ENCODE measurements at regions not wholly inside any gene's neighbourhood (a gene's known extent, or its start where the extent isn't known, plus 50 kb on each side); places are given as distances from the start of the nearest gene placed in this dataset.

- Mint-ChIP-seq H3K36me3 (no peaks in the 10 kb centered on the region), H3K27ac (no peak overlapping the region), H3K9me3 (peaks cover 0 to 3% (median 0%) of the 10 kb centered on the region in 7 donors), H3K4me1 (no peaks in the 10 kb centered on the region), H3K27me3 (peaks cover 5% of the 10 kb centered on the region), H3K4me3 (no peak overlapping the region)
- ATAC-seq (ENCODE audit: low read depth in 2 of 2) (no peak), DNase-seq (no peak)
- H3K9me3 ChIP-seq (ENCODE audit: control insufficient read depth in 2 of 2, low read length in 2 of 2): no peaks in the 10 kb centered on the region
- H3K4me3 ChIP-seq (ENCODE audit: low read depth, low read length): no peak overlapping the region
- no peaks in the 10 kb centered on the region for H3K4me1 ChIP-seq (ENCODE audit: control insufficient read depth, insufficient read depth, low read length, poor library complexity, severe bottlenecking)
- H3K27me3 ChIP-seq (ENCODE audit: control insufficient read depth, insufficient read depth, low read length): peaks cover 6% of the 10 kb centered on the region
- H3K27ac ChIP-seq (ENCODE audit: insufficient read depth, low read length, poor library complexity, severe bottlenecking): no peak overlapping the region
- no peaks in the 10 kb centered on the region for H3K36me3 ChIP-seq (ENCODE audit: control insufficient read depth, insufficient read depth, low read length)
Observed at GRCh38 chr10:43890124-43890523, 241.4 kb upstream of the ZNF32 start.

- ATAC-seq (ENCODE audit: low read depth in 2 of 2) (no peak), DNase-seq (no peak)
- no peaks in the 10 kb centered on the region for H3K36me3 Mint-ChIP-seq
- peaks cover 0 to 2% (median 0%) of the 10 kb centered on the region in 7 donors for H3K9me3 Mint-ChIP-seq
- H3K4me1 Mint-ChIP-seq: no peaks in the 10 kb centered on the region
- H3K27ac Mint-ChIP-seq: no peak overlapping the region
- no peak overlapping the region for H3K4me3 Mint-ChIP-seq
- Histone ChIP-seq H3K36me3 (ENCODE audit: control insufficient read depth, insufficient read depth, low read length) (no peaks in the 10 kb centered on the region), H3K27ac (ENCODE audit: insufficient read depth, low read length, poor library complexity, severe bottlenecking) (no peak overlapping the region), H3K9me3 (ENCODE audit: control insufficient read depth in 2 of 2, low read length in 2 of 2) (no peaks in the 10 kb centered on the region), H3K27me3 (ENCODE audit: control insufficient read depth, insufficient read depth, low read length) (peaks cover 6% of the 10 kb centered on the region), H3K4me1 (ENCODE audit: control insufficient read depth, insufficient read depth, low read length, poor library complexity, severe bottlenecking) (no peaks in the 10 kb centered on the region), H3K4me3 (ENCODE audit: low read depth, low read length) (no peak overlapping the region)
- peaks cover 5% of the 10 kb centered on the region for H3K27me3 Mint-ChIP-seq
Observed at GRCh38 chr10:43888586-43888985, 239.9 kb upstream of the ZNF32 start.

- H3K27ac Mint-ChIP-seq: no peak overlapping the region
- Histone ChIP-seq H3K4me1 (ENCODE audit: control insufficient read depth, insufficient read depth, low read length, poor library complexity, severe bottlenecking) (no peaks in the 10 kb centered on the region), H3K27me3 (ENCODE audit: control insufficient read depth, insufficient read depth, low read length) (peaks cover 8% of the 10 kb centered on the region), H3K27ac (ENCODE audit: insufficient read depth, low read length, poor library complexity, severe bottlenecking) (no peak overlapping the region), H3K9me3 (ENCODE audit: control insufficient read depth in 2 of 2, low read length in 2 of 2) (no peaks in the 10 kb centered on the region), H3K36me3 (ENCODE audit: control insufficient read depth, insufficient read depth, low read length) (no peaks in the 10 kb centered on the region), H3K4me3 (ENCODE audit: low read depth, low read length) (no peak overlapping the region)
- H3K27me3 Mint-ChIP-seq: peaks cover 9% of the 10 kb centered on the region
- ATAC-seq (ENCODE audit: low read depth in 2 of 2) (no peak), DNase-seq (peak in 1 of 3 donors; percentile 4)
- H3K36me3 Mint-ChIP-seq: no peaks in the 10 kb centered on the region
- no peaks in the 10 kb centered on the region for H3K4me1 Mint-ChIP-seq
- H3K9me3 Mint-ChIP-seq: peaks cover 0 to 2% (median 0%) of the 10 kb centered on the region in 7 donors
- no peak overlapping the region for H3K4me3 Mint-ChIP-seq
Observed at GRCh38 chr10:43885842-43886241, 237.2 kb upstream of the ZNF32 start.

GRCh38 chr10:43885252-43885651 is 236.6 kb upstream of the ZNF32 start:
- no peaks in the 10 kb centered on the region for H3K9me3 Mint-ChIP-seq
- Histone ChIP-seq H3K27me3 (ENCODE audit: control insufficient read depth, insufficient read depth, low read length) (peaks cover 8% of the 10 kb centered on the region), H3K9me3 (ENCODE audit: control insufficient read depth in 2 of 2, low read length in 2 of 2) (no peaks in the 10 kb centered on the region), H3K4me3 (ENCODE audit: low read depth, low read length) (no peak overlapping the region), H3K36me3 (ENCODE audit: control insufficient read depth, insufficient read depth, low read length) (no peaks in the 10 kb centered on the region), H3K27ac (ENCODE audit: insufficient read depth, low read length, poor library complexity, severe bottlenecking) (no peak overlapping the region), H3K4me1 (ENCODE audit: control insufficient read depth, insufficient read depth, low read length, poor library complexity, severe bottlenecking) (no peaks in the 10 kb centered on the region)
- H3K36me3 Mint-ChIP-seq: no peaks in the 10 kb centered on the region
- no peak overlapping the region for H3K4me3 Mint-ChIP-seq
- DNase-seq: no peak
- H3K27me3 Mint-ChIP-seq: peaks cover 9% of the 10 kb centered on the region
- no peak for ATAC-seq (ENCODE audit: low read depth in 2 of 2)
- H3K27ac Mint-ChIP-seq: no peak overlapping the region
- no peaks in the 10 kb centered on the region for H3K4me1 Mint-ChIP-seq

GRCh38 chr10:43884501-43885105 is 235.9 kb upstream of the ZNF32 start:
- H3K9me3 Mint-ChIP-seq: no peaks in the 10 kb centered on the region
- no peak overlapping the region for H3K27ac ChIP-seq (ENCODE audit: insufficient read depth, low read length, poor library complexity, severe bottlenecking)
- DNase-seq: no peak

GRCh38 chr10:43882711-43883110 is 234.0 kb upstream of the ZNF32 start:
- H3K4me1 ChIP-seq (ENCODE audit: control insufficient read depth, insufficient read depth, low read length, poor library complexity, severe bottlenecking): no peaks in the 10 kb centered on the region
- ATAC-seq (ENCODE audit: low read depth in 2 of 2) (no peak), DNase-seq (no peak)
- no peaks in the 10 kb centered on the region for H3K36me3 ChIP-seq (ENCODE audit: control insufficient read depth, insufficient read depth, low read length)
- H3K27me3 ChIP-seq (ENCODE audit: control insufficient read depth, insufficient read depth, low read length): peaks cover 5% of the 10 kb centered on the region
- no peak overlapping the region for H3K4me3 Mint-ChIP-seq
- H3K27ac Mint-ChIP-seq: no peak overlapping the region
- H3K27ac ChIP-seq (ENCODE audit: insufficient read depth, low read length, poor library complexity, severe bottlenecking): no peak overlapping the region
- H3K4me3 ChIP-seq (ENCODE audit: low read depth, low read length): no peak overlapping the region
- no peaks in the 10 kb centered on the region for H3K36me3 Mint-ChIP-seq
- H3K9me3 Mint-ChIP-seq: no peaks in the 10 kb centered on the region
- H3K4me1 Mint-ChIP-seq: no peaks in the 10 kb centered on the region
- H3K27me3 Mint-ChIP-seq: peaks cover 4% of the 10 kb centered on the region
- H3K9me3 ChIP-seq (ENCODE audit: control insufficient read depth in 2 of 2, low read length in 2 of 2): no peaks in the 10 kb centered on the region

More at GRCh38 chr10:43884501-43885105, 235.9 kb upstream of the ZNF32 start:
- Histone ChIP-seq H3K36me3 (ENCODE audit: control insufficient read depth, insufficient read depth, low read length) (no peaks in the 10 kb centered on the region), H3K9me3 (ENCODE audit: control insufficient read depth in 2 of 2, low read length in 2 of 2) (no peaks in the 10 kb centered on the region), H3K4me1 (ENCODE audit: control insufficient read depth, insufficient read depth, low read length, poor library complexity, severe bottlenecking) (no peaks in the 10 kb centered on the region), H3K27me3 (ENCODE audit: control insufficient read depth, insufficient read depth, low read length) (peaks cover 8% of the 10 kb centered on the region), H3K4me3 (ENCODE audit: low read depth, low read length) (no peak overlapping the region)
- Mint-ChIP-seq H3K36me3 (no peaks in the 10 kb centered on the region), H3K27ac (no peak overlapping the region), H3K4me1 (no peaks in the 10 kb centered on the region), H3K27me3 (peaks cover 9% of the 10 kb centered on the region), H3K4me3 (no peak overlapping the region)
- no peak for ATAC-seq (ENCODE audit: low read depth in 2 of 2)

- Mint-ChIP-seq H3K27ac (no peak overlapping the region), H3K27me3 (peaks cover 4% of the 10 kb centered on the region), H3K4me3 (no peak overlapping the region), H3K36me3 (no peaks in the 10 kb centered on the region), H3K9me3 (no peaks in the 10 kb centered on the region), H3K4me1 (no peaks in the 10 kb centered on the region)
- no peaks in the 10 kb centered on the region for H3K4me1 ChIP-seq (ENCODE audit: control insufficient read depth, insufficient read depth, low read length, poor library complexity, severe bottlenecking)
- H3K9me3 ChIP-seq (ENCODE audit: control insufficient read depth in 2 of 2, low read length in 2 of 2): no peaks in the 10 kb centered on the region
- ATAC-seq (ENCODE audit: low read depth in 2 of 2) (no peak), DNase-seq (no peak)
- no peaks in the 10 kb centered on the region for H3K36me3 ChIP-seq (ENCODE audit: control insufficient read depth, insufficient read depth, low read length)
- no peak overlapping the region for H3K27ac ChIP-seq (ENCODE audit: insufficient read depth, low read length, poor library complexity, severe bottlenecking)
- peaks cover 5% of the 10 kb centered on the region for H3K27me3 ChIP-seq (ENCODE audit: control insufficient read depth, insufficient read depth, low read length)
- no peak overlapping the region for H3K4me3 ChIP-seq (ENCODE audit: low read depth, low read length)
Observed at GRCh38 chr10:43881657-43882056, 233.0 kb upstream of the ZNF32 start.

- Mint-ChIP-seq H3K27me3 (peaks cover 4% of the 10 kb centered on the region), H3K4me1 (no peaks in the 10 kb centered on the region), H3K36me3 (no peaks in the 10 kb centered on the region), H3K27ac (peak overlapping the region in 1 of 3 donors; percentile 68), H3K4me3 (peak overlapping the region in 1 of 4 donors; percentile 69), H3K9me3 (no peaks in the 10 kb centered on the region)
- peaks cover 5% of the 10 kb centered on the region for H3K27me3 ChIP-seq (ENCODE audit: control insufficient read depth, insufficient read depth, low read length)
- H3K36me3 ChIP-seq (ENCODE audit: control insufficient read depth, insufficient read depth, low read length): no peaks in the 10 kb centered on the region
- no peak overlapping the region for H3K27ac ChIP-seq (ENCODE audit: insufficient read depth, low read length, poor library complexity, severe bottlenecking)
- H3K4me1 ChIP-seq (ENCODE audit: control insufficient read depth, insufficient read depth, low read length, poor library complexity, severe bottlenecking): no peaks in the 10 kb centered on the region
- DNase-seq (no peak), ATAC-seq (ENCODE audit: low read depth in 2 of 2) (no peak)
- H3K4me3 ChIP-seq (ENCODE audit: low read depth, low read length): no peak overlapping the region
- H3K9me3 ChIP-seq (ENCODE audit: control insufficient read depth in 2 of 2, low read length in 2 of 2): no peaks in the 10 kb centered on the region
Observed at GRCh38 chr10:43880160-43880559, 231.5 kb upstream of the ZNF32 start.
